Liver (tissue), 8 donors: ENCODE measurements at regions not wholly inside any gene's neighbourhood (a gene's known extent, or its start where the extent isn't known, plus 50 kb on each side); places are given as distances from the start of the nearest gene placed in this dataset.

Source experiments
- DNase-seq: peaks from one replicate; pipeline ENCODE4 v3.0.0-alpha.2; 2017; ENCODE audit warnings: low spot score
- H3K27ac ChIP-seq, 2 donors: one replicate each; pipeline ENCODE4 v1.7.0; 2013; ENCODE audit warnings: inconsistent platforms in 2 of 2, low read length in 2 of 2, control low read depth in 1 of 2, low read depth in 1 of 2, mild to moderate bottlenecking in 1 of 2
- H3K27me3 ChIP-seq, 4 donors: one replicate each; pipeline versions ENCODE4 v1.6.1 to v1.7.0; 2013; ENCODE audit warnings: low read length in 3 of 4, inconsistent platforms in 1 of 4, mild to moderate bottlenecking in 1 of 4, moderate library complexity in 1 of 4; ENCODE audit not compliant: control insufficient read depth in 4 of 4, insufficient read depth in 4 of 4
- H3K36me3 ChIP-seq, 4 donors: one replicate each; pipeline versions ENCODE4 v1.6.1 to v1.7.0; 2013; ENCODE audit warnings: low read length in 3 of 4, mild to moderate bottlenecking in 3 of 4, low read depth in 1 of 4, moderate library complexity in 1 of 4; ENCODE audit not compliant: control insufficient read depth in 4 of 4, insufficient read depth in 3 of 4
- H3K4me1 ChIP-seq, 4 donors: one replicate each; pipeline versions ENCODE4 v1.6.1 to v1.7.0; 2013; ENCODE audit warnings: low read length in 3 of 4, mild to moderate bottlenecking in 3 of 4, moderate library complexity in 1 of 4; ENCODE audit not compliant: control insufficient read depth in 4 of 4, insufficient read depth in 4 of 4
- H3K4me3 ChIP-seq, 3 donors: one replicate each; pipeline versions ENCODE4 v1.6.1 to v1.7.0; 2013; ENCODE audit warnings: low read length in 3 of 3, control low read depth in 1 of 3, low read depth in 1 of 3, mild to moderate bottlenecking in 1 of 3
- H3K9ac ChIP-seq, 2 donors: one replicate each; pipeline ENCODE4 v1.7.0; 2013; ENCODE audit warnings: low read length in 2 of 2, mild to moderate bottlenecking in 2 of 2, moderate library complexity in 2 of 2, control low read depth in 1 of 2, low read depth in 1 of 2
- H3K9me3 ChIP-seq, 4 donors: one replicate each; pipeline versions ENCODE4 v1.6.1 to v1.7.0; 2013; ENCODE audit warnings: low read length in 3 of 4; ENCODE audit not compliant: control insufficient read depth in 4 of 4
- EGR1 ChIP-seq, 2 donors: IDR thresholded peaks; 2 replicates each; pipeline ENCODE4 v1.6.1; 2016 to 2018; ENCODE audit warnings: antibody characterized with exemption in 2 of 2, low read depth in 2 of 2
- FOXA1 ChIP-seq: IDR thresholded peaks from 2 replicates; pipeline ENCODE4 v1.6.1; 2016; ENCODE audit warnings: antibody characterized with exemption
- FOXA2 ChIP-seq: IDR thresholded peaks from 2 replicates; pipeline ENCODE4 v1.6.1; 2016; ENCODE audit warnings: antibody characterized with exemption
- GABPA ChIP-seq, 2 donors: IDR thresholded peaks in 1 of 2; conservative IDR thresholded peaks in 1 of 2; 2 replicates each; pipeline ENCODE4 v1.6.1; 2016; ENCODE audit warnings: antibody characterized with exemption in 2 of 2, mild to moderate bottlenecking in 1 of 2, moderate library complexity in 1 of 2
- HNF4A ChIP-seq, 2 donors: conservative IDR thresholded peaks; 2 replicates each; pipeline ENCODE4 v1.6.1; 2016; ENCODE audit warnings: antibody characterized with exemption in 2 of 2, mild to moderate bottlenecking in 2 of 2
- HNF4G ChIP-seq: IDR thresholded peaks from 2 replicates; pipeline ENCODE4 v1.6.1; 2016; ENCODE audit warnings: antibody characterized with exemption
- JUND ChIP-seq, 2 donors: IDR thresholded peaks; 2 replicates each; pipeline ENCODE4 v1.6.1; 2016; ENCODE audit warnings: antibody characterized with exemption in 2 of 2
- NR2F2 ChIP-seq: IDR thresholded peaks from 2 replicates; pipeline ENCODE4 v1.6.1; 2016; ENCODE audit warnings: antibody characterized with exemption
- RAD21 ChIP-seq, 2 donors: IDR thresholded peaks; 2 replicates each; pipeline ENCODE4 v1.6.1; 2016; ENCODE audit warnings: antibody characterized with exemption in 2 of 2, mild to moderate bottlenecking in 2 of 2
- RXRA ChIP-seq, 2 donors: IDR thresholded peaks; 2 replicates each; pipeline ENCODE4 v1.6.1; 2017 to 2018; ENCODE audit warnings: antibody characterized with exemption in 2 of 2, mild to moderate bottlenecking in 1 of 2
- SP1 ChIP-seq: IDR thresholded peaks from 2 replicates; pipeline ENCODE4 v1.6.1; 2018; ENCODE audit warnings: antibody characterized with exemption, mild to moderate bottlenecking
- TAF1 ChIP-seq: conservative IDR thresholded peaks from 2 replicates; pipeline ENCODE4 v1.6.1; 2016; ENCODE audit warnings: antibody characterized with exemption, mild to moderate bottlenecking
- YY1 ChIP-seq: IDR thresholded peaks from 2 replicates; pipeline ENCODE4 v1.6.1; 2016; ENCODE audit warnings: antibody characterized with exemption, mild to moderate bottlenecking
- WGBS: extraction: QIAGEN DNeasy Blood & Tissue Kit; methylation state at CpG from one replicate; pipeline ENCODE4 v1.1.7; 2013; 5-methylcytosine and 5-hydroxymethylcytosine counted together
- TF ChIP-seq, protein P1 (sequence below): IDR thresholded peaks from 2 replicates; pipeline ENCODE4 v1.6.1; 2016; ENCODE audit warnings: antibody characterized with exemption
- TF ChIP-seq, protein P2 (sequence below): IDR thresholded peaks from 2 replicates; pipeline ENCODE4 v1.6.1; 2016; ENCODE audit warnings: antibody characterized with exemption
- TF ChIP-seq, protein P3 (sequence below): fragments of 150-350 bp; IDR thresholded peaks from 2 replicates; pipeline ENCODE4 v1.5.1; 2017; ENCODE audit warnings: improper control_type of control experiment, low read depth, low read length; ENCODE audit not compliant: missing input control
- TF ChIP-seq, protein P4 (sequence below): IDR thresholded peaks from 2 replicates; pipeline ENCODE4 v1.6.1; 2016; ENCODE audit warnings: antibody characterized with exemption
- TF ChIP-seq, protein P5 (sequence below): IDR thresholded peaks from 2 replicates; pipeline ENCODE4 v1.6.1; 2016; ENCODE audit warnings: antibody characterized with exemption, mild to moderate bottlenecking
- donor health status: healthy.
- donor health status: healthy.
- donor health status: healthy.
- donor health status: healthy.
- donor health status: healthy.

DNA sequence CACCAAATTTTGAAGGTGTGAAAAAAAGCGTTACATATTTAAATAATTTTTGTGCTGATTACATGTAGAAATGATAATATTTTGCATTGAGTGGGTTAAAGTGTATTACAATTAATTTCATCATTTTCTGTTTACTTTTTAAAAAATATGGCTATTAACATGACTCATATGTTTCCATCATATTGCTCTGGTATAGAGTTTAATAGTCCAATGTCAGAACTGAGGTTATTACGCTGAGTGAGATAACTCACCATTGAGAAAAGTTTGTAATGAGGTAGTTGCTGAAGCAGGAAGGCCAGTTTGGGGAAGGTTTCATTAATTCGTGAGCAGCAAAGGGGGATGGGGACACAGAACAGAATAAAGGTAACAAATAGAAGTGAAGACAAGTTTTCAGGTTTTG, 865.7 kb upstream of the MGAT4C start:
- H3K36me3 ChIP-seq: no peaks in the 10 kb centered on the region
- H3K9me3 ChIP-seq: peaks cover 0 to 6% (median 3%) of the 10 kb centered on the region in 4 donors
- no peak for DNase-seq
- H3K27ac ChIP-seq: no peak overlapping the region
- no peak overlapping the region for H3K9ac ChIP-seq
- H3K27me3 ChIP-seq: no peaks in the 10 kb centered on the region
- TF ChIP-seq RXRA (IDR thresholded peaks at IDR 0.05) (no peak), SP1 (no peak), FOXA2 (no peak), YY1 (no peak), RAD21 (IDR thresholded peaks at IDR 0.05) (no peak), JUND (IDR thresholded peaks at IDR 0.05) (no peak), EGR1 (IDR thresholded peaks at IDR 0.05; ENCODE audit: low read depth in 2 of 2) (no peak), GABPA (IDR thresholded peaks at IDR 0.05 in 1 of 2, conservative IDR thresholded peaks at IDR 0.05 in 1 of 2) (no peak), TAF1 (no peak), NR2F2 (no peak), FOXA1 (no peak), HNF4G (no peak), HNF4A (conservative IDR thresholded peaks at IDR 0.05) (no peak)
- TF ChIP-seq, protein P1, sequence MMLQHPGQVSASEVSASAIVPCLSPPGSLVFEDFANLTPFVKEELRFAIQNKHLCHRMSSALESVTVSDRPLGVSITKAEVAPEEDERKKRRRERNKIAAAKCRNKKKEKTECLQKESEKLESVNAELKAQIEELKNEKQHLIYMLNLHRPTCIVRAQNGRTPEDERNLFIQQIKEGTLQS: no peak
- TF ChIP-seq, protein P2, sequence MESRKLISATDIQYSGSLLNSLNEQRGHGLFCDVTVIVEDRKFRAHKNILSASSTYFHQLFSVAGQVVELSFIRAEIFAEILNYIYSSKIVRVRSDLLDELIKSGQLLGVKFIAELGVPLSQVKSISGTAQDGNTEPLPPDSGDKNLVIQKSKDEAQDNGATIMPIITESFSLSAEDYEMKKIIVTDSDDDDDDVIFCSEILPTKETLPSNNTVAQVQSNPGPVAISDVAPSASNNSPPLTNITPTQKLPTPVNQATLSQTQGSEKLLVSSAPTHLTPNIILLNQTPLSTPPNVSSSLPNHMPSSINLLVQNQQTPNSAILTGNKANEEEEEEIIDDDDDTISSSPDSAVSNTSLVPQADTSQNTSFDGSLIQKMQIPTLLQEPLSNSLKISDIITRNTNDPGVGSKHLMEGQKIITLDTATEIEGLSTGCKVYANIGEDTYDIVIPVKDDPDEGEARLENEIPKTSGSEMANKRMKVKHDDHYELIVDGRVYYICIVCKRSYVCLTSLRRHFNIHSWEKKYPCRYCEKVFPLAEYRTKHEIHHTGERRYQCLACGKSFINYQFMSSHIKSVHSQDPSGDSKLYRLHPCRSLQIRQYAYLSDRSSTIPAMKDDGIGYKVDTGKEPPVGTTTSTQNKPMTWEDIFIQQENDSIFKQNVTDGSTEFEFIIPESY: no peak
- TF ChIP-seq, protein P3, sequence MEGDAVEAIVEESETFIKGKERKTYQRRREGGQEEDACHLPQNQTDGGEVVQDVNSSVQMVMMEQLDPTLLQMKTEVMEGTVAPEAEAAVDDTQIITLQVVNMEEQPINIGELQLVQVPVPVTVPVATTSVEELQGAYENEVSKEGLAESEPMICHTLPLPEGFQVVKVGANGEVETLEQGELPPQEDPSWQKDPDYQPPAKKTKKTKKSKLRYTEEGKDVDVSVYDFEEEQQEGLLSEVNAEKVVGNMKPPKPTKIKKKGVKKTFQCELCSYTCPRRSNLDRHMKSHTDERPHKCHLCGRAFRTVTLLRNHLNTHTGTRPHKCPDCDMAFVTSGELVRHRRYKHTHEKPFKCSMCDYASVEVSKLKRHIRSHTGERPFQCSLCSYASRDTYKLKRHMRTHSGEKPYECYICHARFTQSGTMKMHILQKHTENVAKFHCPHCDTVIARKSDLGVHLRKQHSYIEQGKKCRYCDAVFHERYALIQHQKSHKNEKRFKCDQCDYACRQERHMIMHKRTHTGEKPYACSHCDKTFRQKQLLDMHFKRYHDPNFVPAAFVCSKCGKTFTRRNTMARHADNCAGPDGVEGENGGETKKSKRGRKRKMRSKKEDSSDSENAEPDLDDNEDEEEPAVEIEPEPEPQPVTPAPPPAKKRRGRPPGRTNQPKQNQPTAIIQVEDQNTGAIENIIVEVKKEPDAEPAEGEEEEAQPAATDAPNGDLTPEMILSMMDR: no peak
- TF ChIP-seq, protein P4, sequence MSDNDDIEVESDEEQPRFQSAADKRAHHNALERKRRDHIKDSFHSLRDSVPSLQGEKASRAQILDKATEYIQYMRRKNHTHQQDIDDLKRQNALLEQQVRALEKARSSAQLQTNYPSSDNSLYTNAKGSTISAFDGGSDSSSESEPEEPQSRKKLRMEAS: no peak
- TF ChIP-seq, protein P5, sequence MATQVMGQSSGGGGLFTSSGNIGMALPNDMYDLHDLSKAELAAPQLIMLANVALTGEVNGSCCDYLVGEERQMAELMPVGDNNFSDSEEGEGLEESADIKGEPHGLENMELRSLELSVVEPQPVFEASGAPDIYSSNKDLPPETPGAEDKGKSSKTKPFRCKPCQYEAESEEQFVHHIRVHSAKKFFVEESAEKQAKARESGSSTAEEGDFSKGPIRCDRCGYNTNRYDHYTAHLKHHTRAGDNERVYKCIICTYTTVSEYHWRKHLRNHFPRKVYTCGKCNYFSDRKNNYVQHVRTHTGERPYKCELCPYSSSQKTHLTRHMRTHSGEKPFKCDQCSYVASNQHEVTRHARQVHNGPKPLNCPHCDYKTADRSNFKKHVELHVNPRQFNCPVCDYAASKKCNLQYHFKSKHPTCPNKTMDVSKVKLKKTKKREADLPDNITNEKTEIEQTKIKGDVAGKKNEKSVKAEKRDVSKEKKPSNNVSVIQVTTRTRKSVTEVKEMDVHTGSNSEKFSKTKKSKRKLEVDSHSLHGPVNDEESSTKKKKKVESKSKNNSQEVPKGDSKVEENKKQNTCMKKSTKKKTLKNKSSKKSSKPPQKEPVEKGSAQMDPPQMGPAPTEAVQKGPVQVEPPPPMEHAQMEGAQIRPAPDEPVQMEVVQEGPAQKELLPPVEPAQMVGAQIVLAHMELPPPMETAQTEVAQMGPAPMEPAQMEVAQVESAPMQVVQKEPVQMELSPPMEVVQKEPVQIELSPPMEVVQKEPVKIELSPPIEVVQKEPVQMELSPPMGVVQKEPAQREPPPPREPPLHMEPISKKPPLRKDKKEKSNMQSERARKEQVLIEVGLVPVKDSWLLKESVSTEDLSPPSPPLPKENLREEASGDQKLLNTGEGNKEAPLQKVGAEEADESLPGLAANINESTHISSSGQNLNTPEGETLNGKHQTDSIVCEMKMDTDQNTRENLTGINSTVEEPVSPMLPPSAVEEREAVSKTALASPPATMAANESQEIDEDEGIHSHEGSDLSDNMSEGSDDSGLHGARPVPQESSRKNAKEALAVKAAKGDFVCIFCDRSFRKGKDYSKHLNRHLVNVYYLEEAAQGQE: no peak
- WGBS: 87% methylated on average over 3 of the region's 3 CpGs
- H3K4me1 ChIP-seq: no peaks in the 10 kb centered on the region
- H3K4me3 ChIP-seq: no peak overlapping the region
